Astrocyte of the spinal cord (primary cell): ENCODE measurements at regions not wholly inside any gene's neighbourhood (a gene's known extent, or its start where the extent isn't known, plus 50 kb on each side); places are given as distances from the start of the nearest gene placed in this dataset.

Experiments used
- DNase-seq: peaks from one replicate; pipeline ENCODE4 v3.0.0; 2011; ENCODE audit warnings: low read depth, low spot score
- H3K4me3 ChIP-seq: 2 replicates; pipeline ENCODE4 v1.5.1; 2011; ENCODE audit warnings: low read depth, mild to moderate bottlenecking, low read length, moderate library complexity
- in situ Hi-C: cut with HindIII; loops from 2 replicates; pipeline ENCODE4 v1.10.0; 2017; ENCODE audit warnings: low sequenced_read_pairs
- TF ChIP-seq, protein P1 (sequence below): IDR thresholded peaks from 2 replicates; pipeline ENCODE4 v1.5.1; 2012; ENCODE audit warnings: low read depth, mild to moderate bottlenecking, low read length, inconsistent platforms

DNA sequence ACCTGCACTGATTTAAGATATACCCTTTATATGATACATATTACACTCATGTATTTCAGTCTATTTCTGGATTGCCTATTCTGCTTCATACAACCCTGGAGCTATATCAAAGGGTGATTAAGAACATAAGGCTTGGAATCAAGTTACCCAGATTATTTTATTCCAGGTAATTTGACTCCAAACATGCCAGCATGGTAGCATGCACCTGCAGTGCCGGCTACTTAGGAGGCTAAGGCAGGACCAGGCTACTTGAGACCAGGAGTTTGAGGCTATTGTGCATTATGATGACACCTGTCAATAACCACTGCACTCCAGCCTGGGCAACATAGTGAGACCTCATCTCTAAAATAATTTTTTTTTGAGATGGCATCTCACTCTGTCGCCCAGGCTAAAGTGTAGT, 50.4 kb upstream of the NEO1 start:
- TF ChIP-seq, protein P1, sequence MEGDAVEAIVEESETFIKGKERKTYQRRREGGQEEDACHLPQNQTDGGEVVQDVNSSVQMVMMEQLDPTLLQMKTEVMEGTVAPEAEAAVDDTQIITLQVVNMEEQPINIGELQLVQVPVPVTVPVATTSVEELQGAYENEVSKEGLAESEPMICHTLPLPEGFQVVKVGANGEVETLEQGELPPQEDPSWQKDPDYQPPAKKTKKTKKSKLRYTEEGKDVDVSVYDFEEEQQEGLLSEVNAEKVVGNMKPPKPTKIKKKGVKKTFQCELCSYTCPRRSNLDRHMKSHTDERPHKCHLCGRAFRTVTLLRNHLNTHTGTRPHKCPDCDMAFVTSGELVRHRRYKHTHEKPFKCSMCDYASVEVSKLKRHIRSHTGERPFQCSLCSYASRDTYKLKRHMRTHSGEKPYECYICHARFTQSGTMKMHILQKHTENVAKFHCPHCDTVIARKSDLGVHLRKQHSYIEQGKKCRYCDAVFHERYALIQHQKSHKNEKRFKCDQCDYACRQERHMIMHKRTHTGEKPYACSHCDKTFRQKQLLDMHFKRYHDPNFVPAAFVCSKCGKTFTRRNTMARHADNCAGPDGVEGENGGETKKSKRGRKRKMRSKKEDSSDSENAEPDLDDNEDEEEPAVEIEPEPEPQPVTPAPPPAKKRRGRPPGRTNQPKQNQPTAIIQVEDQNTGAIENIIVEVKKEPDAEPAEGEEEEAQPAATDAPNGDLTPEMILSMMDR: no peak
- no peak overlapping the region for H3K4me3 ChIP-seq
- DNase-seq: no peak
- in situ Hi-C loops: no loop called here

DNA sequence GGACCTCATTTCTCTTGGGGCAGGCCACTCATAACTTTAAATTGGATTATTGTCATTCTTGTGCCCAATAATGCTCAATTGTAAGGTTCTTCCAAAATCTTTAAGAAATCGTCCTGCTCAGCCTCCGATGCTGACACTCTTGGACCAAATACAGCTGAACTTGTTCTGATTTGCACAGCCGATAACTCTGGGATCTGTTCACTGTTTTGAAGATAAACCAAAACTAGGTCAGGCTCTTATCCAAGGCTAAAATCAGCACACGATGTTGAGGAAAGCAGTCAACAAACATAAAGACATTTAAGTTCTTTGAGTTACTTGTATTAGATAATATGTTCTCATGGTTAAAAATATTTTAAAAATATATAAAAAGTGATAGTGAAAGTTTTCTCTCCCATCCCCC, 52.0 kb upstream of the NEO1 start:
- no peak overlapping the region for H3K4me3 ChIP-seq
- in situ Hi-C loops: no loop called here
- TF ChIP-seq, protein P1: no peak
- DNase-seq: no peak

DNA sequence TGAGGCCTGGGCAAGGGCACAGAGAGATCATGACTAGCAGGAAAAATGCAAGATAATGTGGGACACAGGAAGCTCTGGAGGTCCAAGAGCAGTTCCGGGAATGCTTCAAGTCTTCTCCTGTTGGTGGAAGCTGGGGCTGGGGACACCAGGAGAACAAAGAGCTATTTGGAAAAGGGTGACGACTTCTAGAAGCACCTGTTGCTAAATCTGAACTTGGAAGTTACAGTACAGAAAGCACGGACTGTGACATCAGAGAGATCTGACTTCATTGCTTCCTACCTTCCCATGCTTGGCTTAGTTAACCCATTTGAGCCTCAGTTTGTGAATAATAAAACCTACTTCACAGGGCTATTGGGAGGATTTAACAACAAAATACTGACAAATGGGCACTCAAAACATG, 52.7 kb upstream of the NEO1 start:
- TF ChIP-seq, protein P1: no peak
- in situ Hi-C loops: no loop called here
- no peak overlapping the region for H3K4me3 ChIP-seq
- no peak for DNase-seq

DNA sequence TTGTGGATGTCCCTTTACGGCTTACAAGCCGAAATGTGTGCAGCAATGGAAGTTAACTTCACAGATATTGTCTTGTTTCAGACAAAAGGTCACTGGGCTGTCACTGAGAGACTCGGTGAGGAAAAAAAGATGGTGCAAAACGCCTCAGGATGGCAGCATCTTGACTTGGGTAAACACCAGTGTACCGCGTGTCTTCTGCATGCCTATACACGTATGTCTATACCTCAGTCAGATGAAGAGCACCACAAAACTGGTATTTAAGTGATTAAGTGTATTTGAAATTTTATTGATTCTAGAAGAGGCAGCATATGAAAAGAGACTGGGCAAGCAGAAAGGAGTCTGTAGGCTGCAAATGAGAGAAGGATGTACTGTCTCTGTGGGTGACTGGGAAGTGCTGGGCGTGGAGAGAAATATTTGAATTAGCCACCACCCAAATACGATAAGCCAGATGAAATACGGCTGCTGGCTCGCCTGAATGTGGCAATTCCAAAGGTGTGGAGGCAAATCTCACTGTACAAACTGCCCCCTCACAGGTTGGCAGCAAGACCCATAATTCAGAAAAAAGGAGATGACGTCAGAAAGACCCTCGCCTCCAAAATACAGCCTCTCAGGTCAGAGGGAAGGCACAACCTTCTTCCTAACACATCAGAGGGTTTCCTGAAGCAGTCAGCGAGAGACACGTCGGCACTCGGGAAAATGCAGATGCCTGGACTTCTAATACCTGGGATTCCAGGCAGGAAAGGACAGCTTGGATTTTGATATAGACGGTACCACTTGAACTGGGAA, 53.4 kb upstream of the NEO1 start:
- in situ Hi-C loops: no loop called here
- TF ChIP-seq, protein P1: no peak
- no peak overlapping the region for H3K4me3 ChIP-seq
- no peak for DNase-seq

DNA sequence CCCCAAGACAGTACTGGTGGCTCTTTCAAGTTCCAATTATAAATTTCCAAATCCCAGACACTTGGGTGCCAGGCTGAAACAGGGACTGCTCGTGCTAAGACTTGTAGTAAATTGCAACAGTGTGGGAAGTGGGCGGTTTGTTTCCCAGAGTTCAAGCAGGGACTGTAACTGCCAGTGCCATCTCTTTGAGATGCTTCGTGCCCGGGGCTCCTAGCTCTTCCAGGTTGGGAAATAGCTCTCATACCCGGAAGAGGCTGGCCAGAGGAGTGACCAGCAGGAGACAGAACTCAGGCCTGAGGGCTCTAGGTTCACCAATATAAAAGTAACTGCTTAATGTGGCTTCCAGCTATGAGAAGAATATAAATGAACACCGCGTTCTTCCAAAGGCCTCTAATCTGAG, 54.0 kb upstream of the NEO1 start:
- DNase-seq: no peak
- in situ Hi-C loops: no loop called here
- TF ChIP-seq, protein P1: no peak
- no peak overlapping the region for H3K4me3 ChIP-seq

DNA sequence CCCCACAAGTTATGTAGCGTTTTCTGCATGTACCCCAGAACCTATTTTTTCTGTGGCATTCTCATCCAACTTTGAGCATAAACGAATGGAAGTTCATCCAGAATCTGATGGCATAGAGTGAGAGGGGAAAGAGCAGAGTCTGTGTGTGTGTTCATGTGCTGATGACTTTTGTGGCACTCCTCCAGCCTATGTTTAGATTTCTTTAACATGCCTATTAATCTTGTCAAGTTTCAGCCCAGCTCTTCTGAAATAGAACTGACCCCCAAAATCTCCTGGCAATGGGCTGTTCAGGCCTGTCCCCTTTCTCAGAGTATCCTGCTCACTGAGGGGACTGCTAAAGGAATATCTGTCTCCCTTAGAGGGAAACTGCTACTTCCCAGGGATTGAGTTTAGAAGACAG, 56.4 kb upstream of the NEO1 start:
- in situ Hi-C loops: no loop called here
- TF ChIP-seq, protein P1: no peak
- no peak for DNase-seq
- no peak overlapping the region for H3K4me3 ChIP-seq
